ENCODE measurements at regions not wholly inside any gene's neighbourhood (a gene's known extent, or its start where the extent isn't known, plus 50 kb on each side); places are given as distances from the start of the nearest gene placed in this dataset.

DNA sequence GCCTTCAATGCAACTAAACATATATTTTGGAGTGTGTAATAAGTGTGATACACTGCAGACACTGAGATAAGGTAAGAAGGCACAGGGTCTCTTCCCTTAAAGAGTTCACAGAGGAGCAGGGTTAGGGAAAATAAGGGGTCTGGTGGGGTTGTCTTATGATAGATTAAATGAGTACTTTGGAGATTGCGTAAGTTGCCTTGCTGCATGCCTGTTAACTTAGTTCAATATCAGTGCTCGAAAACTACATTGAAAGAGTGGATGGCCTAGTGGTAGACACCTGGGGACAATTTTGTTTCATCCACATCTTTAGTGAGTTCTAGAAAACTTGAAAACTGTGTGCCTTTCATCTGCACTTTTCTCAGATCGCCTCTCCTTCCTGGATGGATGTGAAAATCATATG, 123.2 kb upstream of the BTBD3 start:
- DNase-seq, result no peak
- TF ChIP-seq, protein P1, sequence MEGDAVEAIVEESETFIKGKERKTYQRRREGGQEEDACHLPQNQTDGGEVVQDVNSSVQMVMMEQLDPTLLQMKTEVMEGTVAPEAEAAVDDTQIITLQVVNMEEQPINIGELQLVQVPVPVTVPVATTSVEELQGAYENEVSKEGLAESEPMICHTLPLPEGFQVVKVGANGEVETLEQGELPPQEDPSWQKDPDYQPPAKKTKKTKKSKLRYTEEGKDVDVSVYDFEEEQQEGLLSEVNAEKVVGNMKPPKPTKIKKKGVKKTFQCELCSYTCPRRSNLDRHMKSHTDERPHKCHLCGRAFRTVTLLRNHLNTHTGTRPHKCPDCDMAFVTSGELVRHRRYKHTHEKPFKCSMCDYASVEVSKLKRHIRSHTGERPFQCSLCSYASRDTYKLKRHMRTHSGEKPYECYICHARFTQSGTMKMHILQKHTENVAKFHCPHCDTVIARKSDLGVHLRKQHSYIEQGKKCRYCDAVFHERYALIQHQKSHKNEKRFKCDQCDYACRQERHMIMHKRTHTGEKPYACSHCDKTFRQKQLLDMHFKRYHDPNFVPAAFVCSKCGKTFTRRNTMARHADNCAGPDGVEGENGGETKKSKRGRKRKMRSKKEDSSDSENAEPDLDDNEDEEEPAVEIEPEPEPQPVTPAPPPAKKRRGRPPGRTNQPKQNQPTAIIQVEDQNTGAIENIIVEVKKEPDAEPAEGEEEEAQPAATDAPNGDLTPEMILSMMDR (IDR thresholded peaks at IDR 0.05; ENCODE audit: low read depth, low read length), result no peak
- H3K4me1 ChIP-seq, result no peaks in the 10 kb centered on the region

DNA sequence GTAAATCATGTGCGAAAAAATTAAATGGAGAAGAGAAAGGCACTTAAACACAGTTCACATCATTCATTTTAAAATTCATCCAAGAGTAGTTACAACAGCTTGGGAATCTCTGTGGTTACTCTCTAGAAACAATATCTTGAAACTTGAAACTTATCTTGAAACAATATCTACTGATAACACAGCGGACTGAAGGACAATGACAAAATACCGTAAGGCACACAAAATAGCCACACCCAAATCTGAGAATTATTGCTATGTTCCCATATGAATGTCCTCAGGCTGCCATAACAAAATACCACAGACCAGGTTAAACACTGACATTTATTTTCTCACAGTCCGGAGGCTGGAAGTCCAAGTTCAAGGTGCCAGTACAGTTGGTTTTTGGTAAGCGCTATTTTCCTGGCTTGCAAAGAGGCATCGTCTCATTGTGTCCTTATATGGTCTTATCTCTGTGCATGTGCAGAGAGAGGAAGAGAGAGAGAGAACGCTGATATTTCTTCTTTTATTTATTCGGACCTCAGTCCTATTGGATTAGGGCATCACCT, 122.5 kb upstream of the BTBD3 start:
- Histone ChIP-seq H3K4me1 (no peaks in the 10 kb centered on the region), H3K9me3 (no peaks in the 10 kb centered on the region), H3K27me3 (no peaks in the 10 kb centered on the region), H3K36me3 (no peaks in the 10 kb centered on the region), H3K4me3 (ENCODE audit: low read depth, low read length) (no peak overlapping the region)
- TF ChIP-seq, protein P1 (IDR thresholded peaks at IDR 0.05; ENCODE audit: low read depth, low read length), result no peak
- DNase-seq, result no peak

More for the DNA sequence above, 123.2 kb upstream of the BTBD3 start:
- H3K27me3 ChIP-seq, result no peaks in the 10 kb centered on the region
- H3K9me3 ChIP-seq, result no peaks in the 10 kb centered on the region
- no peak overlapping the region for H3K4me3 ChIP-seq (ENCODE audit: low read depth, low read length)
- H3K36me3 ChIP-seq, result no peaks in the 10 kb centered on the region

DNA sequence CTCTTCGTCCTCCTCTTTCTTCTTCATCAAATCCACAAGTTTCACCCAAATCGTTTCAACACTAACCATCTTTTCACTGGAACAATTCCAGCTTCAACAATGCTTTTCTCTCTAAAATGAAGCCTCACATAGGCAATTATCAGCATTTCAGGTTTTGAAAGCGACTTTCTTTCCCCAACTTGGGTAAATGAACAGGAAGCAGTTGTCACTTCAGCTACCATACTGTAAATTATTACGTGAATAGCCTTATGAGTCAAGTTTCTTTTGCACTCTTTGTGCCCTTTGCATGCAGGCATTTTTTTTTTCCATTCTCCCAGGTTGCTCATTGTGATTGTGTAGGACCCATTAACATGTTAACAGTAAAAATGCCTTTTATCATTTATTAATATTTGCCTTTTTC, 121.7 kb upstream of the BTBD3 start:
- no peak for DNase-seq
- TF ChIP-seq, protein P1 (IDR thresholded peaks at IDR 0.05; ENCODE audit: low read depth, low read length), result no peak
- Histone ChIP-seq H3K4me3 (ENCODE audit: low read depth, low read length) (no peak overlapping the region), H3K36me3 (no peaks in the 10 kb centered on the region), H3K4me1 (no peaks in the 10 kb centered on the region), H3K27me3 (no peaks in the 10 kb centered on the region), H3K9me3 (no peaks in the 10 kb centered on the region)

DNA sequence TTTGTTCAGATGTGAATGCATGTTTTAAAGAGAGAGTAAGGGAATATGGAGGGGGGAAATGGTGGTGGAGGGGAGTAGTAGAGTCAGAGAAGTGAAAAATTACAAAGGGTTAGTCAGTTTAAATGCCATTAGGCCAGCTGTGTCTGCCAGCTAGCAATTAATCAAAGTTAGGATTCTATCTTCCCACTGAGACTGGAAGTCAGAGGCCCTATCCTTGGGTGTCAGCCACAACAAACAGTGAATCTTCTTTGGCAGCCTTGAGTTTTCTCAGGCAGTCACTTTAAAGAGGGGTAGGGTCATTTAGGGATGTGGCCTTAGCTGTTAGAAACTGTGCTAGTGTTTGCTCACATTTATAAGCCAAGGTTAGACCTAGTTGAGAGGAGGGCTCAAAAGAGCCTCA, 120.5 kb upstream of the BTBD3 start:
- no peaks in the 10 kb centered on the region for H3K27me3 ChIP-seq

DNA sequence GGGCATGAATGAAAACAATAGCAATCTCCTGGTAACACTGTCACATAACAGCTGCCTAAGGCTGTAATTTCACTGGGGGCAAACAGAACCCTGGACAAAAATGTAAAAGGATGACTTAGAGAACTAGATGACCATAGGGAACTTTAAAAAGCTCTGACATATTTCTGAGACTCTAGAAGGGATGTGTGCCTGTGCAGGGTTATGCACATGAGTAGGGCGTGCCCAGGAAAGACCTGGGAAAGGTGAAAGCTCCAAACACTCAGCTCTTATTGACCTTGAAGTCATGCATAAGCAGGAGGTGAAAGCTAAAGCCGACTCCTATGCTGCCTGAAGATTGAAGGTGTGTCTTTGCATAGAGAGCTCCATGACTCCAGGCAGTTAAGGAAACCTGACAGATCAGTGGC, 118.4 kb upstream of the BTBD3 start:
- Histone ChIP-seq H3K4me3 (ENCODE audit: low read depth, low read length) (no peak overlapping the region), H3K36me3 (no peaks in the 10 kb centered on the region), H3K9me3 (no peaks in the 10 kb centered on the region), H3K27me3 (no peaks in the 10 kb centered on the region), H3K4me1 (no peaks in the 10 kb centered on the region)
- TF ChIP-seq, protein P1 (IDR thresholded peaks at IDR 0.05; ENCODE audit: low read depth, low read length), result no peak
- DNase-seq, result no peak

More for the DNA sequence above, 120.5 kb upstream of the BTBD3 start:
- H3K36me3 ChIP-seq, result no peaks in the 10 kb centered on the region
- H3K4me3 ChIP-seq (ENCODE audit: low read depth, low read length), result no peak overlapping the region
- no peaks in the 10 kb centered on the region for H3K4me1 ChIP-seq
- TF ChIP-seq, protein P1 (IDR thresholded peaks at IDR 0.05; ENCODE audit: low read depth, low read length), result no peak
- H3K9me3 ChIP-seq, result no peaks in the 10 kb centered on the region
- DNase-seq, result no peak

DNA sequence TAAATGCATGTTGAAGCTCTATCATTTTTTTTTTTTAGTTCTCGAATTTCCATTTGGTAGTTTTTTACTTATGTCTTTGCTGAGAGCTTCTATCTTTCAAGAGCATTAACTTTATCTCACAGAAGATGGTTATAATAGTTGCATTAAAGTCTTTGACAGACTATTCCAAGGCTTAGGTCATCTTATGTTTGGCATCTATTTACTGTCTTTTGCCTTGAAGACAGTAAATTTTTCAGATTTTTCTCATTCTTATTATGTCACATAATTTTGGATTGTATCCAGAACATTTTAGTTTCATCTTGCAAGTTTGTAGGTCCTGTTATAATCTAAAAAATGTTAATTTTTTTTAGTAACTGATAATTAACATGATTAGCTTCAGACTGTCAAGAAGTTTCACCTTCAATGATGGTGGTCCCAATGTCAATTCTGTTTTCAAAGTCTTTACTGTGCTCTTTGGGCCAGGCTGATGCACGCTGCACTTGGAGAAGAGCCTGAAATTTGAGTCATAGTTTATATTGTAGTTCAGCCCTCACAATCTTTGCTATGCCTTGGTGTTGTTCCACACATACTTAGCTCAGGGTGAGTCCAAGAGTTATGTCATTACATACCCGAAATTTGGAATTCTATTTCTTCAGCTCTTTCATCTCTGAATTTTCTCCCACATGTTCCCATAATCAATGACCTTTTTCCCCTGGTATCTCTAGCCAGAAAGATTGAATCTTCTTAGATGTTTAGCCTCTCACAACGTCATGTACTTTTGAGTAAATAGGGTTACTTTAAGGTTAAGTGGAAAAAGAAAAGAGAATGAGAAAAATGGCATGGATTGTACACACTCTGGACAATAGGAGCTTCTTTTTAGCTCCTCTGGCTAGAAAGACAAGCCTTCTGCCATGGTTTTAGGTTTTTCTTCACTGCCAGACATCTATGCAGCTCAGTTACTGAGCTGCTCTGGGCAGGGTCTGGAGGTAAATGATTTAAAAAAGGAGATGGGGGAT, 110.3 kb upstream of the BTBD3 start:
- Histone ChIP-seq H3K27me3 (no peaks in the 10 kb centered on the region), H3K4me3 (ENCODE audit: low read depth, low read length) (no peak overlapping the region), H3K4me1 (no peaks in the 10 kb centered on the region), H3K9me3 (no peaks in the 10 kb centered on the region), H3K36me3 (no peaks in the 10 kb centered on the region)
- TF ChIP-seq, protein P1 (IDR thresholded peaks at IDR 0.05; ENCODE audit: low read depth, low read length), result no peak
- no peak for DNase-seq
